ENCODE measurements at regions not wholly inside any gene's neighbourhood (a gene's known extent, or its start where the extent isn't known, plus 50 kb on each side); places are given as distances from the start of the nearest gene placed in this dataset.

DNA sequence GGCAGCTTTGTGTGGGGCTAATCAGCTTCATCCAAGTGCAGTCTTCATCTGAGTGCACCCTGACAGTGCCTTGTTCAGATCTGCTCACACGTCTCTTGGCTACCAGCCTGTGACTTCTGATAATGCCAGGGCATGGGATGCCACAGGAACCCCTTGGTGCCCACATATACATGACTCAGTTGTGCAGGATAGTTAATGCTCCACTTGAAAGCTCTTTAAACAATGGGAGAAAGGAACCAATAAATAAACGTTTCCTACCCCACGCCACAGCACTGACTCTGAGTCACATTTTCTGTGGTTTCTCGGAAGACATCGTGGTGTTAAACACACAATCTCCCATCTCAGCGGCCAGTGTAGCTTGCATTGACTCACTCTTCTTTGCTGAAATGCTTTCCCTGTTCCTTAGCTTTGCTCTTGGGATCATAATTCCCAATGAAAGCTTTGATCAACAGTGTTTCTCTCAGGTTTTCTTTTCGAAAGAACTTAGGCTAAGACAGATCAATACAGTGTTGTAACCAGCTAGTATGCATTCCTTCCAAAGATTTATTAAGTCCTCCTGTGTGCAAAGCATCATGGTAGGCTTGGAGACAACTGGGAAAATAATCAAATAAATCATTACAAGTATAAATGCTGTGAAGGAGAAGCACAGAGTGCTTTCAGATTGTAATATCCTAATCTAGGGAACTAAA, 142.0 kb downstream of the COPS8 start:
- no peaks in the 10 kb centered on the region for H4K20me1 ChIP-seq (replicated peaks; ENCODE audit: control insufficient read depth, extremely low read depth, insufficient read depth, low read length)
- peaks cover 0 to 3% of the 10 kb centered on the region in 2 experiments for H3K27me3 ChIP-seq (ENCODE audit: control insufficient read depth in 2 of 2, insufficient read depth in 2 of 2, low read length in 2 of 2)
- no peak overlapping the region for H2AFZ ChIP-seq (ENCODE audit: low read depth, low read length)
- no peaks in the 10 kb centered on the region for H3K9me1 ChIP-seq (replicated peaks; ENCODE audit: control insufficient read depth, extremely low read depth, insufficient read depth, low read length)
- FAIRE-seq (peak; percentile 81), DNase-seq (ENCODE audit: low read depth, low spot score) (peak; percentile 79)
- POLR2A ChIA-PET: no interaction called here
- no peak overlapping the region for H3K9ac ChIP-seq (replicated peaks; ENCODE audit: extremely low read depth, insufficient read depth, low read length)
- H3K4me1 ChIP-seq (ENCODE audit: control insufficient read depth, extremely low read depth, insufficient read depth, low read length): peaks cover 9% of the 10 kb centered on the region
- H3K4me3 ChIP-seq (replicated peaks in 1 of 3; ENCODE audit: insufficient read depth in 1 of 3, low read depth in 1 of 3, low read length in 3 of 3): no peak overlapping the region
- dilution Hi-C loops (cut with MboI; ENCODE audit: extremely low pct_ligation_motif_present, low sequenced_read_pairs) (no loop called here), intact Hi-C loops (cut with micrococcal nuclease) (no loop called here)
- BruUV-seq (replicated peaks): no TSS peak
- CTCF ChIA-PET: interaction anchor here (1.0 to 1.4 kb wide), 4 partner anchors 9 to 62 kb away, joined by 3 to 8 read pairs (median 4); no protein-coding TSS in a partner anchor
- TF ChIP-seq CTCF (IDR thresholded peaks at IDR 0.05; ENCODE audit: extremely low read depth in 1 of 2, insufficient read depth in 1 of 2, low read depth in 1 of 2, low read length in 2 of 2) (no peak), FOS (IDR thresholded peaks at IDR 0.05; ENCODE audit: borderline replicate concordance, insufficient read depth, low read length) (peak; percentile 91), JUN (IDR thresholded peaks at IDR 0.05; ENCODE audit: borderline replicate concordance, insufficient read depth, insufficient read length, low read depth) (peak; percentile 48), POLR2AphosphoS5 (IDR thresholded peaks at IDR 0.05; ENCODE audit: insufficient read depth, low read depth, low read length) (peak; percentile 51), GATA2 (IDR thresholded peaks at IDR 0.05; ENCODE audit: insufficient read depth, insufficient read length, low read depth, low read length) (peak; percentile 83)
- no peak overlapping the region for H3K27ac ChIP-seq (ENCODE audit: insufficient read depth, low read depth, low read length)
- peak overlapping the region; percentile 37 for H3K4me2 ChIP-seq (ENCODE audit: insufficient read depth, low read length)
- H3K36me3 ChIP-seq (ENCODE audit: control insufficient read depth in 2 of 2, extremely low read depth in 1 of 2, insufficient read depth in 2 of 2, low read length in 2 of 2): no peaks in the 10 kb centered on the region
- no peaks in the 10 kb centered on the region for H3K9me3 ChIP-seq (replicated peaks; ENCODE audit: control insufficient read depth, insufficient read depth, low read length)
- no peaks in the 10 kb centered on the region for H3K79me2 ChIP-seq (ENCODE audit: control insufficient read depth, insufficient read depth, low read length)
